GM19452 (cell line): ENCODE measurements at regions not wholly inside any gene's neighbourhood (a gene's known extent, or its start where the extent isn't known, plus 50 kb on each side); places are given as distances from the start of the nearest gene placed in this dataset.

ENCODE experiments used
- ATAC-seq: cut with Tn5 transposase; IDR thresholded peaks from one replicate; pipeline ENCODE4 v1.9.1; 2021; ENCODE audit not compliant: unreplicated experiment

DNA sequence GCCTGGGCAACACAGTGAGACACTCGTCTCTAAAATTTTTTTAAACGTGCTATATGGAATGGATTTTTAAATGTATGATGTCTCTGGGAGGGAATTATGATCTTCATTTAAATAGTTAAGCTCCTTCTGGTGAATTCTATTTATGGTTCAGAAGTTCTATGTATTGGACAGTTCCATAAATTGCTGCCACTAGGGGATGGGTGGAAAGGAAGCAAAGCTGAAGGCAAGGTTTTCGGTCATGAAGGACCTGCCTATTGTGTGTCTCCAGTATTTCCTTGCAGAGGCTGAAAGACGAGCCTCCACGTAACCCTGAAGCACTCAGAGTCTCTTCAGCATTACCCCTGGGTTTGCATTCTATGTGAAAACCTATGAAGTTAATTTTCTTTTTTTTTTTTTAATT lies 451.5 kb upstream of the FAT1 start:
- ATAC-seq = no peak

DNA sequence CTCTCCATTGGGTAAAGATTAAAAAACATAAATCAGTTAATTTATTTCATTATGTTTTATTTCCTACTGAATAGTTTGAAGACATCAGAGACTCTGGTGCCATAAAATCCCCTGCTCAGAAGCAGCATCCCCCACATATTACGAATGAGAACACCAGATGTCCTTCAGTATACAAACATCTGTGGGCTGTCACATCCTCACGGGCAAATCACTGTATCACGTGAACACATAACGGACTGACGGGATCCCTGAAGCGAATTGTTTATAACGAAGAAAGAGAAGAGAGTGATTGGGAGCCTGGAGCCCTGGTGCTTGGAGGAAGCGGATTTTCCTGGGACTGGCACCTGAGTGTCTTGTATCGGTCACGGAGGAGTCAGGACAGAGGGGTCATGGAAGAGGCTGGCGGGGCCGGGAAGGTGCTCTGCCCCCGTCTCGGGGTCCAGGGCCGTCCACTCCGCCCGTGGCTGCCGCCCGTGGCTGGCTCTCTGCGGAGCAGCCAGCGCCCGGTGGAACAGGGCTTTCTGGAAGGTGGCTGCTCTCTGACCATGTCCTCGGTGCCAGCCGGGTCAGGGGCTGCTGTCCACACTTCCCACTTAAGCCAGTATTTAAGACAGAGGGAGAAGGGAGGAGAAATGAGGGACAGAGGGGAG lies 452.7 kb upstream of the FAT1 start:
- ATAC-seq = no peak

DNA sequence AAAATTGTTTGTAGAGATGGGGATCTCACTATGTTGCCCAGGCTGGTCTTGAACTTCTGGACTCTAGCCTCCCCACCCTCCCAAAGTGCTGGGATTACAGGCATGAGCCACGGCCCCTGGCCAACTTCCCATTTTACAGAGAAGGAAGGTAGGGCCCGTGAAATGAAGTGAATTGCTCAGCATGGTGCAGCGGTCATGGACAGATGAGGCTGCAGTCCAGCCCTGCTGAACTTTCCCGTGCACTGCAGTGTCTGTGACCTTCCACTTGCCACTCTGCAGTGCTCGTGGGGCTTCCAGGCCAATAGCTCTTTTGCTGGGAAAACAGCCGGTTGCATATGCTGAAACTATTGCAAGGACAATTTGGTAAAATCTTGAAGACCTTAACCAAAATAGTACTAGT lies 454.4 kb upstream of the FAT1 start:
- no peak for ATAC-seq

DNA sequence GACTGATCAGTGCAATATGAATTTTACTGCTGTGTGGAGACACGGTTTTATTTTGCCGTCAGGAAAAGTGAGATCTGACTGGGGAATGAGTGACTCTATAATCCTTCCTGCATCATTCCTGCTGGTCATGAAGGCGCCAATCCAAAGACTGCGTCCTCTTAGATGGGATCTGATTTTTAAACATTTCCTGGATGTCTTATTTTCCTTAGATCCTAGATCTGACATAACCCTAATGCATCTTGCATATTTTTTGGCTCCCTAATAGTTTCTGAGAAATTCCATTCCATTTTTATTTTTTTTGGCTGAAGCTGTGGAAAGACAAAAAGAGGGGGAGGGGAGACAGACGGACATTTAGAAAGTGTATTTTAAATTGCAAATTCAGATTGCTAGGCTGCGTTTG lies 454.9 kb upstream of the FAT1 start:
- no peak for ATAC-seq

DNA sequence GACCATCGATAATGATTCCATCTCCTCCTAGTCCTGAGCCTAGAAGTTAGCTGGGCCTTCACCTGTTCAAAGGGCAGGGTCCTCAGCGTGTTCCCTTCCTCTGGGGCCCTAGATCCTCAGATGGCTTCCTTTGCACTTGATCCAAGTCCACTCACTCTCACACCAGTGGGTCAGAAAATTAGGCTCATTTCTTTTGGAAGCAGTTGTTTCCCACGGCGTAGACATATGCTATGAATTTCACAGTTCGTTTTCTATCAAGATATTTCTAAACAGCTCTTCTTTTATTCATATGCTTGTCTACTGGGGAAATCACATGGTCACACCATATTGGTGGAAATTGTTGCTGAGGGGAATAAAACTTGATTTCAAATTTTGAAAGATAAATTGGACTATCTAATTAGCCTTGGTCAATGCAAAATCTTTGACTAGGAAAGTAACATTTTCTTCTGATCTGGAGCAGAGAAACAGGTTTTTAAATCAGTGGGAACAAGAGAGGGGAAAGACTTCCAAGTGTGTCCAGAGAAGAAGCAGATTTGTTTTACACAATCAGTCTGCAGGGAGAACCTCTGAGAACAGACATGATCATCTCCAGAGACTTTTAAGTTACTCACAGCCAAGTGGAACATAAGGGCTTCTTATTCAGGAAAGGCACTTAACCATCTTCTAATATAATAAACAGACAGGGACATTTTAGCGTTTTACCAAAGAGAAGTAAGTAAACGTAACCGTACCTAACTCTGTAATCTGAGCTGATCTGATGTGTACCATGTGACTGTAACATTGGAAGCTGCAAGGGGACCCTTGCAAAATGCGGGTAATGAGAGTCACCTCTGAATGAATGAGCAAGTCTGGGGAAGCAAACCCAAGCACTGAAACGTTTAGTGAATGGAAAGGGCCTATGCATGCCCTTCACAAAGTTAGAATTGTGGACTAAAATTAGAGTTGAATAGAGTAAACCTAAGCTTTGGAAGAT lies 455.7 kb upstream of the FAT1 start:
- ATAC-seq = no peak

DNA sequence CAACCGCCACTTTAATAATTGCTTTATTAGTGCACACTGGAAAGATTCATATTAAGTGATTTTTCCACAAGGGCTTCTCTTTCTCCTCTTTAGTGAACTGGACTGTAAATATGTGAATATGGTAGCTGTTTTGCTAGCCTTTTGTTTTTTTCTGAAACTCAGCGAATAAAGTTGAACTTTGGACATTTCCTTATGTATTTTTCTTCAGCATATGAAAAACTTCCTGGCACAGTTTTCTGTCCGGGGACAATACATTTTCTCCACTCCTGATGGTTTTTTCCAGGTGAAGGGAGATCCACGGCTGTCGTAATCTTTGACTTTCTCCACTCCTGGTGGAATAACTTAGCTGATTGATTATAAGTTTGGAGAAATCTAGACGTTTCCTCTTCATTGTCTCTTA lies 457.4 kb upstream of the FAT1 start:
- ATAC-seq = no peak

DNA sequence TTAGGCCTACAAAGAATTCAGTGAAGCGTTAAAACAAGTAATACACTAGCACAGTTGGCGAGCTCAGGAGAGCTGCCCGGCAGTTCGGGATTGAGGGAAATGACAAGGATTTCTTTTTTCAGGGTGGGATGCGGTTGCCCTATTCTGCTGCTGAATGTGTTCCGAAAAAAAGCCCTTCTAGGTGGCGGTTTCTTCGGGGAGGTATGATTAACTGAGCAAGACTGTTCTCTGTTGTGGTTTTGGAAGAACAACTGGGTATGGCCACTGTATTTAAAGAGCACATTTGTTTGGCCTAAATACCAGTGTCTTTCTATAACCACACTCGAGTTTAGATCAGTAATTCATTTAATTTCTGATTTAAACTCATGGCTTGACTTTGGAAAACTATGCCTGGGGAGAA lies 459.7 kb upstream of the FAT1 start:
- ATAC-seq = no peak

DNA sequence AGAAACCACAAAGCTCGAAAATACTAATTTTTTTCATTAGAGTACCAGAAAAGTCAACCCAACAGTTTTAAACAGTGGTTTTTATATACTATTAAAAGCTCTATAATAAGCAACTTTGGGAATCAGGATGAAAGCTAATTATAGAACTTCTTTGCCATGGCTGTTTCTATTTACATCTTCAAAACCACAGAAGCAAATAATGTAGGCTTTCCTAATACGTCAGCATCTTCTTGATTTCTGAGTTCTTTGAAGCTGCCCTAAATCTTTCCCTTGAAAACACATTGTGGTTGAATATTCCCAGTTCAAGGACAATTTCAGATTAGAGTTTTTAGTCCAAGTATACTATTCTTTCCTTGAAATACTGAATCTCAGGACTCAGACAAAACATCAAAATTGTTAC lies 460.2 kb upstream of the FAT1 start:
- no peak for ATAC-seq

DNA sequence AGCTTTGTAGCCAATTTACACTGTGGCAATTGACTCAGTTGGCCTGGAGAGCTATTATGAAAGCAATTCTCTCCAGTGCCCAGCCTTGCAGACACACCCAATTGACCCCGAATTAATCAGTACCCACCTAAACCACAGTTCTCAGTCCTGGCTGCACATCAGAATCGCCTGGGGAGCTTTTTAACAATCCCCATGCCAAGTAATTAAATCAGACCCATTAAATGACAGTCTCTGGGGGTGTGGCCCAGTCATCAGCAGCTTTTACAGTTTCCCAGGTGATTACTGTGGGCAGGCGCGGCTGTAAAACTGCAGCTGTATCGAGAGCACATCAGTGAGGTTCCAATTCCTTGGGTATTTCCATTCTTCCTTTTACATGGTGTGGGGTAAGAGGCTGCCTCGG lies 460.9 kb upstream of the FAT1 start:
- ATAC-seq = no peak

DNA sequence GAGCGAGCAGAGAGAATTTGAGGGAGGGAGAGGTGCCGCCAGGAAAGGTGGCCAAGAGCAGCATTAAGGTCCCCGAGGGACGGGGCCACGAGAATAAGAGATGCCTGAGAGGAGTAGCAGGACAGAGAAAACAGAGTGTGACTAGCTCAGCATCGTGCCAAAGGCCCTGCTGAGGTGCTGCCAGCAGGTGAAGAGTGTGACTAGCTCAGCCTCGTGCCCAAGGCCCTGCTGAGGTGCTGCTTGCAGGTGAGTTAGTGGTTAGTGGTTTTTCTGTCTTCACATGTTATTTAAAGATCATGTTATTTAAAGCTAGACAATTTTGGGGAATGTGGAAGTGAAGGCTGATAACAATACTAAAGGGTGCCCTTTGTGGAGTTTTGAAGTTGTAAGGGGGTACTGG lies 464.5 kb upstream of the FAT1 start:
- no peak for ATAC-seq

DNA sequence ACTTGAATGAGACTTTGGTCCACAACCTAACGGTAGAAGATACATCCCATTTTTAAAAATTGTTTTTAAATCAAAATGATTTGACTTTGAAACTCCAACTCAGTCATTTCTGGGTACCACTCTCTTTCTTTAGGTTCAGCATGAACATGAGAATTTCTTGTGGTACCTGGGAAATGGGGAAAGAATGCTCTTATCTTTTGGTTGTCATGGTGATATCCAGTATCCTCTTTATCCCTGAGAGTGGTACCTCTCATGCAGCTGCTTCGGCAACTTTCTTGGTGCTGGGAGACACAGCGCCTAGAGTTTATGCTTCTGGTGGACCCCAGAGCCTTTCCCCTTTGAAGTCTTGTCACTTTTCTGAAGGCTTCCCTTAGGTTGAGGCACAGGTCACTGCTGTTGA lies 465.1 kb upstream of the FAT1 start:
- no peak for ATAC-seq

DNA sequence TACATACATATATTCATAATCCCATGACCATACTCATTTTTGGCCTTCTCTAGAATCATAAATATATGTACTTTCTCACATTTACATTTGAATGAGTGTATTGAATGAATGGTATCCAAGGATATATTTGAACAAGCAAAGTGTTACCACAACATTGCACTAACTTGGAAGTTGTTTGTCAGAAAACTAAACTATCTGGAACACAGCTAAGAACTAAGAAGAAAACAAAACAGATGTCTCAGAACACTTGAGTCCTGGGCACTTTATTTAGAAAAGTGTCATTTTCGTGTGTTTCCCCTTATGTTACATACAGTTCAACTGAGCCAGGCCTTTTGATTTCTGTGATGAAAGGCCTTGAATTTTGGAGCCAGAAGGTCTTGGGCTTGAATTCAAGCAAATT lies 466.7 kb upstream of the FAT1 start:
- no peak for ATAC-seq

DNA sequence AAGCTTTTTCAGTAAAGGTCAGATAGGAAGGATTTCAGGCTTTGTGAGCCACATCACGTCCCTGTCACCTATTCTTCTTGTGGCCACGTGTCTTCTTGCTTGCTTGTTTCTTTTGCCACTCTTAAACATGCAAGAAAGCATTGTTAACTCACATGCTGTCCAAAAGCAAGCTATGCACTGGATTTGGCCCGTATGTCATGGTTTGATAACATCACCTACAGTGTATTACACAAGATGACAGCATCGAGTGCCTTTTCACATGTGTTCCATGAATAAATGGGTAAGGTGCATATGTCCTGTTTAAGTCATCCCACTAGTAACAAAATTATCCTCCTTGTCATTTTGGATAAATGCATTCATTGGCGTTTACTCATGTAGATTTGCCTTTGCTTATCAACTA lies 468.0 kb upstream of the FAT1 start:
- ATAC-seq = no peak

DNA sequence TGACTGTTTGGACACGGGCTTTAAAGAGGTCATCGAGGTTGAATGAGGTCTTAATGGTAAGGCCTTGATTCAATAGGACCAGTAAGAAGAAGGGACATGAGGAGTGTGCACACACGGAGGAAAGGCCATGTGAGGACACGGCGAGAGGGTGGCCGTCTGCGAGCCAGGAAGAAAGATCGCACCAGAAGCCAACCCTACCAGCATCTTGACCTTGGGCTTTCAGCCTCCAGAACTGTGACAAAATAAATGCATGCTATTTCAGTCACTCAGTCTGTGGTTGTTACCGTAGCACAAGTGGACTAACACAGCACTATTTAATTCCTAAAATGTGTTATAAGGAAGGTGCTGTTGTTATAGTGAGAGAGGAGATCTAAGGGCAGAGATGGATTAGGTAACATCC lies 468.6 kb upstream of the FAT1 start:
- no peak for ATAC-seq

DNA sequence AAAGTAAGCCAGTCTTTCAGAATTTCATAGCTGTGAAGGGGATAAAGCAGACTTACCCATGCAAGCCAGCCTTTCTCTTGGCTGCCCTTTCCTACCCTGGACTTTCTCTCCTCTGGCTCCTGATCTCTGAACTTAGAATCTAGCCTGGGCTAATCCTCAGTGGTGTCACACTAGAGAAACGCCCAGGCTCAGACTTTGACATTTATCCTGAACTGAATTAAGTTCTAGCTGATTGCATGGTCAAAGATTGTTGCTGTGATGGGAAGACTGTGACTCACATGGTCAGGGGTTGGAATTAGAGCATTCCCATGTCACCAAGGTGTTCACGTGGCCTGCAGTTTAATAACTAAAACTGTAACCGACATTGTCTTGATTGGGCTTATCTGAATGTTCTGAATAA lies 469.5 kb upstream of the FAT1 start:
- ATAC-seq = no peak

DNA sequence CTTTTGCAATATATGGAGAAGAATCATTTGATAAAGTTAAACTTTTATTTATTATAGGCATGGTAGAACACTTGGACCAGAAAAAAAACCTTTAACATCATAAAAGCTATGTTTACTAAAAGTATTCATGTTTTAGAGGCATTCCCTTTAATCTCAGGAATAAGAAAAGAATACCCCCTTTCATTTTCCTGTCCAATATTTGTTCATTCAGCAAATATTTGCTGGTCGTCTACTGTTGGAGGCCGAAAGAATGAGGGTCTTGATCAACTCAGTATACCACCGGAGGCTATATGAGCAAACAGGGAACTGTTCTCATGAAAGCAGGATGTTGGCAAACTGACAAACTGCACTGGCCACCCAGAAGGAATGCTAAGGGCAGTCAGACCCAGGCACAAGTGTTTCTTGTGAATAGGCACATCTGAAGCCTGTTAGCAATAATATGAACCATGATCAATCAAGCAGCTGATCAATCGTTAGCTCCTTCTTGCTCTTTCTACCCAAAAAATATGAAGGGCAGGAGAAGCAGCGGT lies 480.8 kb upstream of the FAT1 start:
- ATAC-seq = no peak

DNA sequence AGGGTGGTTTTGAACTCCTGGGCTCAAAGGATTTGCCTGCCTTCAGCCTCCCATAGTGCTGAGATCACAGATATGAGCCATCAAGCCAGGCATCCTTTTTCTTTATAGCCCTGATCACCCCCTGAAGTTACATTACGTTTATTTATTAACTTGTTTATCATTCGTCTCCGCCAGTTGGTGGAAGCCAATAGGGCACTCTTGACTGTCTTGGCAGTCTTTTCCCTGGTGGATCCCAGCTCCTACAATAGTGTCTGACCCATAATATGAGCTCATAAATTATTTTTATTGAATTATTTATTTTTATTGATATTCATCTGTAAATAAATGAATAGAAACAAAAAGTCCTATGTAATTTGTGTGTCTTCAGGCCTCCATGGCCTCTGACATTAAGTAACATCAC lies 484.3 kb upstream of the FAT1 start:
- ATAC-seq = no peak

DNA sequence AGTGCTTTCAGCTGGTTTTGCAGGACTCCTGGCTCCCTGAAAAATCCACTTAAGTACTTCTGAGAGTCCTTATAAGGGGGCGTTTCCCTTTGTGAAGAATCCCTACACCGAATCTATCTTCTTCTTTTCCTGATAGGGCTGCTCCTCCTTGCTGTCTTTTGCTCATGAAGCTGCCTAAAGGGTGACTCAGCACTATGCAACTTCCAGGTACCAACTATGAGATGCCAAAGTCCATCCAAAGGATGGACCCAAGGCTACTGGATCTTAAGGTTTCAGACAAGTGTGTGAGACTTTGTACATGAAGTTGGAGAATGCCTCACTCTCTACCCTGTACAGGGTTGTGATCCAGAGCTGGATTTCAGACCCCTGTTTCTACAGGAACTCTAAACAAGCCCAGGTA lies 485.0 kb upstream of the FAT1 start:
- no peak for ATAC-seq

DNA sequence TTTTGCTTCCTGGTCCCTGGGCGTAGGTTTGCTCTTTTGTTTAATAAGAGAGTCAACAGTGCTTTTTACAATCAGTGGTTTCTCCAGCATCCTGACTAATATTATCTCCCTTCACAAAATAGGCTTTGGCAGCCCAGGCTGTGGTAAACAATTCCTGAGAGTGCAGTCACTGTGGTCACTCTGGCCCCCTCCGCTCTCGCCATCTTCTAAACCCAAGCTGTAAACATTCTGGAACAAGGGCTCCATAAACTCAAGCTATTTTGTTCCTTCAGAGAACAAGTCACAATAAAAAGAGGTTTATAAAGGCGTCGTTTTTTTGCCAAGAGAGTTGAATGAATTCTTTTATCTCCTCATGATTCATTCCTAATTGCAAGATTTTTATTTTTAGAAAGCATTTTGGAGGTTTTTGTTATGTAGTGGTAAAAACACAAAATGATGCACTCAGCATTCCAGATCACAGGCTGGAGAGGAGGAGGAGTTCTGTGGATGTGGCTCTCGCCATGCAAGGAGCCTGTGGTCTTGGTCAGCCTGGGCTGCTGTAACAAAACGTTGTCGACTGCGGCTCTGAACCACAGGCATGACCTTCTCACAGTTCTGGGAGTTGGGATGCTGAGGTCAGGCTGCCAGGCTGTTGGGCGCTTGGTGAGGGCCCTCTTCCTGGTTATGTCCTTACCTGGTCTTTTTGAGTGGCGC lies 486.4 kb upstream of the FAT1 start:
- ATAC-seq = no peak

DNA sequence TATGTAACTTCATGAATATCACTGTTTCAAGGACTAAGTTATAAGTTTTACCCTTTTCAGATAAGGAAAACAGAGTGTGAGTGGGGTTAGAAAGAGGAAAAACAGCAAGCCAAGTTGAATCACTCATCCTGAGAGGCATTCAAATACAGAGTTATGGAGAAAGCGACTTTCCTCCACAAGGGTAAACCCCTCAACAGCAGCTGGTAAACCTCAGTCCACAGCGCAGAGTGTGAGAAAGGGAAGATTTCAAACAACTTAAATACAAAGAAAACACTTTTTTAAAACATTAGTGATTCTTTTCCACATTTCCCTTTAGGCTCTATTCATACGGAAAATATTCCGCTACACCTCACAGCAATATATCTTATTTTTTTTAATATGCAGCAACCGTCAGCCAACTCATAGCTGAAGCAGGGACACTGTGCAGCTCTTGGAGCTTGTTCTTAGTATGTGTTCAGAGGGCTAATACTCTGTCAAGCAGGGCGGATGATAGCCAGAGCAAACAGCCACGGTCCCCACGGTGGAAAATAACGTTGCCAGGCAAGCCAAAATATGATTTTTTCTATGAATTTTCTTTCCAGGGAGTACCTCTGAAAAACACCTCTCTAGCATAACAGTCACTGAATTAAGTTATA lies 488.9 kb upstream of the FAT1 start:
- no peak for ATAC-seq

DNA sequence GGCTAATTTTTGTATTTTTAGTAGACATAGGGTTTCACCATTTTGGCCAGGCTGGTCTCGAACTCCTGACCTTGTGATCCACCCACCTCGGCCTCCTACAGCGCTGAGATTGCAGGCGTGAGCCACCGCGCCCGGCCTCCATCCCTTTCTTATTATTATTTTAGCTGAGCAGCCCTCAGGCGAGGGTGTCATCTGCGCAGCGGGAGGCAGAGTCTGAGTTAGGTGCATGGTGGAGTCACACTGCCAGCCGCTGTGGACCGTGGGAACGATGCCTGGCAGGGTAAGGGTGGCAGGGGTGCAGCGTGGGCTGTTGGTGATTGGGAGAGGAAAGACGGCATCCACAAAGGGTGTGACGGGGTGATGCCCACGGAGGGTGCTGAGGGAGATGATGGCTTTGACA lies 491.8 kb upstream of the FAT1 start:
- ATAC-seq = no peak
